ENCODE measurements at regions not wholly inside any gene's neighbourhood (a gene's known extent, or its start where the extent isn't known, plus 50 kb on each side); places are given as distances from the start of the nearest gene placed in this dataset.
"Not testable (repeated sequence)": the region's sequence is repeated elsewhere in the genome, so short reads cannot be mapped to it uniquely, and the experiment has no call there.

DNA sequence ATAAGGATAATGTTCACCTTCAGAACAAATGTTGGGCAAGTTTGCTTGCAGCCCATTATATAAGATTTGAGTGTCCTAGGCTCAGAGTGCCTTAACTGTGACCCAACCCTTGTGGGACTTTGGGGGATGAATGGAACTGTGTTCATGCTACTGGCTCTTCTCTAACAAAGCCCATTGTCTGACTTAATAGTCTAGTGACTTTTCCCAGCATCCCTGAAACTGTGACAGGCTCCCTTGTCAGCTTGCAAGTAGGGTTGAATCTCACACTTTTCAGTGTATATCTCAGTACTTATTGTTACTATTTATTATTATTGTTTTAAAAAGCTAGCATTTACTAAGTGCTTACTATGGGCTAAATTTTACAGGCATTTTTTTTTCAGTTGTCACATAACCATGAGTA is 1488.2 kb downstream of the KHDRBS2 start:
- H3K4me1 ChIP-seq; H3K27ac ChIP-seq (replicated peaks); H3K36me3 ChIP-seq; H3K9me3 ChIP-seq (replicated peaks); H3K27me3 ChIP-seq (ENCODE audit: low read depth); H3K4me3 ChIP-seq; DNase-seq; intact Hi-C loops (cut with micrococcal nuclease): not testable (repeated sequence)

- intact Hi-C loops (cut with micrococcal nuclease), result not testable (repeated sequence)
These were observed 1496.4 kb downstream of the KHDRBS2 start for GRCh38 chr6:60789601-60790000.

DNA sequence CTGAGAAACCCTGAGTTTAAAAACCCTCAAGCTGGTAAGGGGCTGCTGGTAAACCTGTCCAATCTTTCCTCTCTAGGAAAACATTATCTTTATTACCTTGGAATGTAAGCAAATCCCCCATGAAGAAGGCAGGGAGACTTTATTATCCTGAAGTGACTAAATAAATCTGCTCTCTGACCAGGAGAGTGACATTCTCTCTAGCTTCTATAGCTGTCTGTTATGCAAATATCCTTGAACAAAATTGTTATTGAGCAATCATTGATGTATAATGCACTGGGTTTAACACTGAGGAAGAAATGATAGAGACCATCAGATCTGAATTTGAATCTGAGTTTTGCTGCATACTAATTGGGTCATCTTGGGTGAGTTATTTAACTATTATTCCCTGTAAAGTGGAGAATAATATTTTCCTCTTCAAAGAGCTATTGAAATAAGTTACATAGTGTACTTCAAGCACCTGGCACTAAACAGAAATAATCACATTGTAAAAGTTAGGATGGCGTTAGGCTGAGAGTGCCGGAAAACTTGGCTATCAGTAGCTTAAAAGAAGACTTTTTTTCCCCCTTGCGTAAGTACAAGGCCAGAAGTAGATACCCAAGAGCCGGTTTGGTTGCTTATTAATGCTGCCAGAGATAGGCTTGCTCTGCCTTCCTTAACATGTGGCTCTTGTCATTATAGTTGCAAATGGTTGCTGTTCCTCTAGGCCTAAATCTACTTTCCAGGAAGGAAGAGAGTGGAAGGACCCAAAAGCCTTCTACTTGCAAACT is 1503.1 kb downstream of the KHDRBS2 start:
- H3K27ac ChIP-seq (replicated peaks); H3K36me3 ChIP-seq; DNase-seq; intact Hi-C loops (cut with micrococcal nuclease); H3K27me3 ChIP-seq (ENCODE audit: low read depth); H3K9me3 ChIP-seq (replicated peaks); H3K4me1 ChIP-seq; H3K4me3 ChIP-seq: not testable (repeated sequence)

More at GRCh38 chr6:60789601-60790000, 1496.4 kb downstream of the KHDRBS2 start:
- H3K27me3 ChIP-seq (ENCODE audit: low read depth); H3K9me3 ChIP-seq (replicated peaks); H3K4me1 ChIP-seq; H3K36me3 ChIP-seq; DNase-seq; H3K4me3 ChIP-seq; H3K27ac ChIP-seq (replicated peaks): not testable (repeated sequence)

DNA sequence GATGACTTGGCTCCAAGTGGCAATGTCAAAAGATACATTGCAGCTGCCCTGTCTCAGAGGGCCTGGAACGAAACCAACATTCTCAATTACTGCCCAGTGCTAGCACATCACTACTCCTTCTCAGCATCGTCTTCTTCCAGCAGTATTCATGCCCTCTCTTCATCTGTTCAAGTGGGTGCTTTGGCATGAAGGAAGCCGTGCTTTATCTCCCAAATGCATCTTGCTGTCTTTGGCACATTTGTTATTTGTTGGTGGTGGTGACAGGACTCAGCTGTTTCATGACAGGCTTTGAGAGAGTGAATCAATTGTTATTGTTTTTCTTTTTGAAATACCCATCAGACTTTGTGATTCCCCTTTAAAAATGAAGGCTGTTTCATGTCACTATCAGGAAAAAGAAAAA is 1506.4 kb downstream of the KHDRBS2 start:
- H3K36me3 ChIP-seq; DNase-seq; H3K27ac ChIP-seq (replicated peaks); H3K27me3 ChIP-seq (ENCODE audit: low read depth); H3K9me3 ChIP-seq (replicated peaks); H3K4me3 ChIP-seq; H3K4me1 ChIP-seq; intact Hi-C loops (cut with micrococcal nuclease): not testable (repeated sequence)

GRCh38 chr6:60767791-60768499 is 1518.1 kb downstream of the KHDRBS2 start:
- DNase-seq; H3K4me1 ChIP-seq; H3K9me3 ChIP-seq (replicated peaks); H3K36me3 ChIP-seq; H3K27me3 ChIP-seq (ENCODE audit: low read depth); H3K4me3 ChIP-seq; H3K27ac ChIP-seq (replicated peaks); intact Hi-C loops (cut with micrococcal nuclease): not testable (repeated sequence)

DNA sequence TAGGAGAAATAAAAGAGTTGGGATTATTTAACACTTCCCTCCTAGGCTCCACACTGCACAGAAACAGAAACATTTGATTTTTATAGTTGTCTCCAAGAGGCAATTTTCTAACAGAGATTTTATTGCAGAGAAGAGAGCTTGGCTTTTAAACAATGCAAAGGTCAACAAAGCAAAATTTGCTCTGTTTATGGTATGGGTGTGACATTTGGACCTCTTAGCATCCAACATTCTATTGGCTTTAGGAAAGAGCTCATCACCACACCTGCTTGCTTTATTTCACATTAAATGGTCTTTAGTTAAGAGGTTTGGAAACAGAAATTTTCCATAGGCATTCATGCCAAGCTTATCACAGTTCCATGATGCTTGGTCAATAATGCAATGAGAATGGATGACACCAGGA is 1520.7 kb downstream of the KHDRBS2 start:
- H3K4me3 ChIP-seq; H3K27ac ChIP-seq (replicated peaks); H3K9me3 ChIP-seq (replicated peaks); H3K4me1 ChIP-seq; intact Hi-C loops (cut with micrococcal nuclease); H3K27me3 ChIP-seq (ENCODE audit: low read depth); H3K36me3 ChIP-seq; DNase-seq: not testable (repeated sequence)

GRCh38 chr6:60763464-60764080 is 1522.5 kb downstream of the KHDRBS2 start:
- H3K9me3 ChIP-seq (replicated peaks); H3K4me3 ChIP-seq; H3K27ac ChIP-seq (replicated peaks); DNase-seq; H3K27me3 ChIP-seq (ENCODE audit: low read depth); intact Hi-C loops (cut with micrococcal nuclease); H3K36me3 ChIP-seq; H3K4me1 ChIP-seq: not testable (repeated sequence)

GRCh38 chr6:60760928-60761327 is 1525.1 kb downstream of the KHDRBS2 start:
- H3K27ac ChIP-seq (replicated peaks); H3K27me3 ChIP-seq (ENCODE audit: low read depth); intact Hi-C loops (cut with micrococcal nuclease); DNase-seq; H3K4me3 ChIP-seq; H3K4me1 ChIP-seq; H3K36me3 ChIP-seq: not testable (repeated sequence)
- peaks cover 20% of the 10 kb centered on the region for H3K9me3 ChIP-seq (replicated peaks)

DNA sequence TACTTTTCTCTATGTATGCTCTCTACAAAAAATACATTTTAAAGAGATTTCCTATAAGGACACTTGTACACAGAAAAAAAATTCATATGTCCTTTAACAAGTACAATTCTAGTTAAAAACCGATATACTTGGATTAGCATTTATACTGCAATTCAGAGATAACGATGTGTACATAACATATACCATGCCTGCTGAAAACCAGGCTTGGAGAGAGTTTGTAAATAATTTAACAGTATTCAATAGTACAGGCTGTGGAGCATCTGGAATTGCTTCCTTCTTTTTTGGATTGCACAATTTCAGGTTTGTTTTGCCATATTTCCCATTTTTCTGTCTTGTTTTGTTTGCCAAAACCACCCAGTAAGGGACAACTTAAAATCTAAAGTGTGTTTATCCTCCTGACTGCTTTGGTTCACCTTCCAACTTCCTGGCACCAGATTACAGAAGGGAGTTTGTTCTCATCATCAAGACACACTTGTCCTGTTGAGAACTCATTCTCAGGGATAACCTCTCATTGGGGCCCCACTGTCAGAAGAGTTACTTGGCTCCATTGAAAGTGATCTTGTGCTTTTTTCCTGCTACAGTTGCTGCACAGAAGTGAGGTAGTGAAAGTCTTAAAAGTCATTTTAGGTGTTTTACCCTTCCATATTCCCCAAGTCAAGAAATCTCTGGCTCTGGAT is 1526.7 kb downstream of the KHDRBS2 start:
- H3K27me3 ChIP-seq (ENCODE audit: low read depth); H3K27ac ChIP-seq (replicated peaks); DNase-seq; H3K4me1 ChIP-seq; H3K36me3 ChIP-seq; intact Hi-C loops (cut with micrococcal nuclease); H3K4me3 ChIP-seq: not testable (repeated sequence)
- peaks cover 35% of the 10 kb centered on the region for H3K9me3 ChIP-seq (replicated peaks)

- H3K4me1 ChIP-seq; H3K27ac ChIP-seq (replicated peaks); H3K4me3 ChIP-seq; H3K36me3 ChIP-seq; H3K27me3 ChIP-seq (ENCODE audit: low read depth); intact Hi-C loops (cut with micrococcal nuclease); DNase-seq: not testable (repeated sequence)
- H3K9me3 ChIP-seq (replicated peaks), result peaks cover 35% of the 10 kb centered on the region
These were observed 1527.3 kb downstream of the KHDRBS2 start for GRCh38 chr6:60758725-60759124.

All from left ventricle myocardium inferior (tissue), 1 donor.